Aorta (tissue), 5 donors: ENCODE measurements at regions not wholly inside any gene's neighbourhood (a gene's known extent, or its start where the extent isn't known, plus 50 kb on each side); places are given as distances from the start of the nearest gene placed in this dataset.

Experiments used
- ATAC-seq: fragments of 200-7000 bp; cut with Tn5 transposase; one replicate; pipeline ENCODE4 v1.9.1; 2022; ENCODE audit warnings: moderate library complexity; ENCODE audit not compliant: low FRiP score
- DNase-seq, 2 donors: peaks; one replicate each; pipeline ENCODE4 v3.0.0-alpha.2; 2020
- H3K27ac ChIP-seq, 2 donors: one replicate each; pipeline ENCODE4 v1.5.1; 2013; ENCODE audit warnings: low read length in 2 of 2, mild to moderate bottlenecking in 2 of 2, moderate library complexity in 2 of 2, control low read depth in 1 of 2, inconsistent platforms in 1 of 2, low read depth in 1 of 2
- H3K27me3 ChIP-seq, 2 donors: one replicate each; pipeline ENCODE4 v1.6.1; 2013; ENCODE audit warnings: control low read depth in 1 of 2, low read length in 1 of 2, mild to moderate bottlenecking in 1 of 2, moderate library complexity in 1 of 2; ENCODE audit not compliant: insufficient read depth in 2 of 2, control insufficient read depth in 1 of 2
- H3K36me3 ChIP-seq, 2 donors: one replicate each; pipeline ENCODE4 v1.6.1; 2013; ENCODE audit warnings: control low read depth in 1 of 2, low read length in 1 of 2, mild to moderate bottlenecking in 1 of 2; ENCODE audit not compliant: insufficient read depth in 2 of 2, control insufficient read depth in 1 of 2
- H3K4me1 ChIP-seq, 2 donors: one replicate each; pipeline ENCODE4 v1.6.1; 2013; ENCODE audit warnings: low read length in 2 of 2, control low read depth in 1 of 2, mild to moderate bottlenecking in 1 of 2, moderate library complexity in 1 of 2; ENCODE audit not compliant: insufficient read depth in 2 of 2, control insufficient read depth in 1 of 2
- H3K4me3 ChIP-seq, 2 donors: one replicate each; pipeline ENCODE4 v1.5.1; 2013; ENCODE audit warnings: low read length in 2 of 2, control low read depth in 1 of 2, mild to moderate bottlenecking in 1 of 2
- H3K9me3 ChIP-seq: one replicate; pipeline ENCODE4 v1.6.1; 2013; ENCODE audit warnings: mild to moderate bottlenecking, low read length; ENCODE audit not compliant: control insufficient read depth
- WGBS, 2 donors: extraction: QIAGEN DNeasy Blood & Tissue Kit; methylation state at CpG; one replicate each; pipeline ENCODE4 v1.1.7; 2013; 5-methylcytosine and 5-hydroxymethylcytosine counted together
- intact Hi-C, 2 donors: fragments of 100-400 bp; cut with DNase I; formaldehyde crosslinking; loops; one replicate each; pipeline versions ENCODE4 v1.14.2 to v1.15.0; 2022
- donor health status: healthy with polysubstance abuse.
- donor health status: Bipolar disorder and iron deficiency.
- donor health status: DM: no; HTN: no; CAD: no.
- donor health status: DM: no; HTN: no; CAD: no.
- donor health status: DM: yes; HTN: yes; CAD: no.

DNA sequence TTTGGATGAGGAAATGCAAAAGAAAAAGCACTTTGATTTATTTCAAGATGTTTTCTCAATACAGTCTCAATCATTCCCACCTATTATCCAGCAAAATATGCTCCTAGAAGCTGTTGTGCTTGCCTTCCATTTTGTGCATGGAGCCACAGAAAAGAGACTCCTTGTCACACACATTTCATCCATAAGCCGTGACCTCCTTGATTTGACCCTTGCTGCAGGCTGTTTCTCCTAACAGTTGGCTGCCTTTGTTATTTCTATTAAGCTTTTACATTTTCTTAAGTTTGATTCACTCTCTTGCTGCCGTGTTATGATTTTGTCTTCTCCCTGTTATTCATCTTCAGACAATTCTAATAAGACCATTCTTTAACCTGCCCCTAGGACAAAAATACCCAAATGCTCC, 124.2 kb upstream of the PLAAT1 start:
- ATAC-seq (no peak), DNase-seq (no peak)
- Histone ChIP-seq H3K4me1 (no peaks in the 10 kb centered on the region), H3K27ac (no peak overlapping the region), H3K27me3 (no peaks in the 10 kb centered on the region), H3K9me3 (no peaks in the 10 kb centered on the region), H3K4me3 (no peak overlapping the region), H3K36me3 (no peaks in the 10 kb centered on the region)
- intact Hi-C loops: no loop called here
- 62 to 69% methylated on average over 2 of the region's 2 CpGs for WGBS, 2 donors

DNA sequence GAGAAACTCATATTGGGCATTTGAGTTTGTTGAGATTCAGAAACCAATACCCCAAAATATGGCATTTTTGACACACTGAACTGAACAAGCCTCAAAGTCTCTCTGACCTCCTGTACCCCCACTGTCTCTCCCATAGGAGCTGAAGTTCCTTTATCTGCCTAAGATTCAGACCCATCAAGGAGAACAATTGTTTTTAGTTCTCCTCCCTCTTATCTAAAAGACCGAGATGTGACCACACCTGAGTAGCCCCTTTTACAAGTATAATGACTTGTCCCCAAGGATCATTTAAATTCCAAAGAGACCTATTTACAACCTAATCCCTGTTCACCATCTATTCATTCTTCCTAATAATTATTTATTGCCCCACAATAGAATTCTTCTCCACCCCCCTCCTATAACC, 122.1 kb upstream of the PLAAT1 start:
- 88 to 92% methylated on average over 1 of the region's 1 CpG for WGBS, 2 donors
- no peaks in the 10 kb centered on the region for H3K9me3 ChIP-seq
- intact Hi-C loops: no loop called here

DNA sequence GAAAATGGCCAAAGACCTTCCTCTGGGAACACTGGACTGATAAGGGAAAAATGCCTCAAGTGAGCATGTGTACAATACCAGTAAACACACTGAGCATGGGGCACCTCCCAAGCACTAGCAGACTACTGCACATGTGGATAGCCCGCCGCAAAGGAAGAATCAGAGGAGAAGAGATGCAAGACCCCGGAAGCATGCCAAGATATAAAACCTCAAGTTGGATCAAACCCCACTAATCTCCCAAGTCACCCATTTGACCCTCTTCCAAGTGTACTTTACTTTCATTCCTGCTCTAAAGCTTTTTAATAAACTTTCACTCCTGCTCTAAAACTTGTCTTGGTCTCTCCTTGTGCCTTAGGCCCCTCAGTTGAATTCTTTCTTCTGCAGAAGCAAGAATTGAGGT, 121.1 kb upstream of the PLAAT1 start:
- Histone ChIP-seq H3K36me3 (no peaks in the 10 kb centered on the region), H3K4me1 (no peaks in the 10 kb centered on the region), H3K27me3 (no peaks in the 10 kb centered on the region), H3K4me3 (no peak overlapping the region), H3K9me3 (no peaks in the 10 kb centered on the region), H3K27ac (no peak overlapping the region)
- intact Hi-C loops: no loop called here
- no peak for DNase-seq
- ATAC-seq: no peak
- 72 to 76% methylated on average over 3 of the region's 3 CpGs for WGBS, 2 donors

More for the DNA sequence above, 122.1 kb upstream of the PLAAT1 start:
- H3K4me1 ChIP-seq: no peaks in the 10 kb centered on the region
- no peak overlapping the region for H3K4me3 ChIP-seq
- no peak overlapping the region for H3K27ac ChIP-seq
- H3K27me3 ChIP-seq: no peaks in the 10 kb centered on the region
- DNase-seq (no peak), ATAC-seq (no peak)
- H3K36me3 ChIP-seq: no peaks in the 10 kb centered on the region

DNA sequence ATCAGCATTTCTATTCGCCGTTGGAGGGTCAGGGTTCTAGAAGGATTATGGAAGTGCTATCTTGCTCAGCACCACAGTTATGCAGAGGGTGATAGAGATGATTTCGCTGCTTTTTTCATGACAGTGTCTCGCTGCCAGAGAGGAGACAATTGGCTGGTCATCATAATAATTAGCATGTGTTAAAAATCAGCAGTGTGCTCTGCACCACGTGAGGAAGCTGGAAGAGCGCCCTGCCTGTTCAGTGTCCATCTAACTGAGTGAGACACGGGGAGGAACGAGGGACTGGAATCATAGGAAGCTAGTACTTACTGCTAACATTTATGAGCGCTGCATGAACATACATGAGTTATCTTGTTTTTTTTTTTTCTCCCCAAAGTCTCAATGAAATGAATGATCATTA, 116.2 kb upstream of the PLAAT1 start:
- ATAC-seq: no peak

DNA sequence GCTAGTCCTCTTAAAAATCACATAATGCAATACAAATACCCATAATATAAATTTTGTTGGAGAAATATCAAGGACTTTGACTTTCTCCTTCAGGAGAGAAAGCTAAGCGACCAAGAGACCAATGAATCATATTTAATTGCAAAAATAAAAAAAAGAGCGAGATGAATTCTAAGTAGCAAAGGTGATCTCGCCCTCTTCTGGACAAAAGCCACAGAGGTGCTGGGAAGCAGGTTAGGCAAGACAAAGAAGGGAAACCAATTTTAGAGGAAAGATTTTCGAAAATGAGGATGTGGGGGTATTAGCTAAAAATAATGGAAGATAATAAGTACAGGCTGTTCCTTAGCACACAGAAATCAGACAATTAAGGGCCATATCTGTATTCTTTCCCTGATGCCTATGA, 111.4 kb upstream of the PLAAT1 start:
- 81 to 83% methylated on average over 4 of the region's 4 CpGs for WGBS, 2 donors
- DNase-seq: no peak

More for the DNA sequence above, 116.2 kb upstream of the PLAAT1 start:
- H3K4me1 ChIP-seq: no peaks in the 10 kb centered on the region
- no peak for DNase-seq
- no peak overlapping the region for H3K27ac ChIP-seq
- H3K27me3 ChIP-seq: peaks cover 0 to 1% of the 10 kb centered on the region in 2 donors
- WGBS, 2 donors: 74% methylated on average over 9 of the region's 9 CpGs
- no peak overlapping the region for H3K4me3 ChIP-seq
- no peaks in the 10 kb centered on the region for H3K9me3 ChIP-seq
- H3K36me3 ChIP-seq: no peaks in the 10 kb centered on the region
- intact Hi-C loops: no loop called here

DNA sequence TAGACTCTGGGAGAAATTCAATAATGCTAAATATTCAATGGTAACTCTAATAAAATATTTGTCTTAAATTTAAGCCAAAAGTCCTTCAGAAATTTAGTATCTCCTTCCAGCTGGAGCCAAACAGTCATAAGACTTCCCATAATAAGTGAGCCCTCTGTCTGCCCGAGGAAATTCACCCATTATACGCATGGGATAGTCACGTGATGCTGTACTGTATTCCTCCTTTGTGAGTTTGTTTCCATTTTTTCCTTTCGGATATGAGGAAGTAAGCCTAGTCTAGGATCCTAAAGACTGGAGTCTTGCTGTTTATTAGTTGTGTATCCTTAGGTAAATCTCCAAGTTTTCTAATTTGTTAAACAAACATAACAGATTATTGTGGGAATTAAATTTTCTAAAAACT, 110.4 kb upstream of the PLAAT1 start:
- WGBS, 2 donors: 54 to 65% methylated on average over 4 of the region's 4 CpGs
- no peak overlapping the region for H3K27ac ChIP-seq
- no peak overlapping the region for H3K4me3 ChIP-seq
- H3K9me3 ChIP-seq: no peaks in the 10 kb centered on the region
- no peak for ATAC-seq
- intact Hi-C loops: no loop called here
- no peaks in the 10 kb centered on the region for H3K4me1 ChIP-seq
- H3K27me3 ChIP-seq: peaks cover 0 to 1% of the 10 kb centered on the region in 2 donors
- no peak for DNase-seq
- H3K36me3 ChIP-seq: no peaks in the 10 kb centered on the region

More for the DNA sequence above, 111.4 kb upstream of the PLAAT1 start:
- Histone ChIP-seq H3K36me3 (no peaks in the 10 kb centered on the region), H3K27me3 (peaks cover 0 to 1% of the 10 kb centered on the region in 2 donors), H3K4me1 (no peaks in the 10 kb centered on the region), H3K27ac (no peak overlapping the region), H3K4me3 (no peak overlapping the region), H3K9me3 (no peaks in the 10 kb centered on the region)
- no peak for ATAC-seq
- intact Hi-C loops: no loop called here

DNA sequence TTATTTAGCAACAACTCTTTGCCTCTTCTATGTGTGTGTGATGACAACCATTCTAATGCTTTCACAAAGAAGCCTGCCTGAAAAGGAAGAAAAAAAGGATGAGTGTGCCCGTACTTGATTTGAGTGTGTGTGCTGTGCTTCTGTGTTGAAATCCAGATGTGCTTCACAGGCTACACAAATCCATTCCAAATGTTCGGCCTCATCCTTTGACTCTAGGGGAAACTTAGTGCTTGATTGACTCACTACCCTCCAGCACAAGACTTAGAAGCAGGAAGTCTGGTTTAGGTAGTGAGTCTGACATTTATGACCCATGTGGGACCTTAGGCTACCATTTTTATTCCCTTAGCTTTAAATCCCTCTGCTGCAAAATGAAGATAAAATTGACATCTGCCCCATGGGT, 108.8 kb upstream of the PLAAT1 start:
- intact Hi-C loops: no loop called here
- WGBS, 2 donors: 37 to 49% methylated on average over 2 of the region's 2 CpGs

DNA sequence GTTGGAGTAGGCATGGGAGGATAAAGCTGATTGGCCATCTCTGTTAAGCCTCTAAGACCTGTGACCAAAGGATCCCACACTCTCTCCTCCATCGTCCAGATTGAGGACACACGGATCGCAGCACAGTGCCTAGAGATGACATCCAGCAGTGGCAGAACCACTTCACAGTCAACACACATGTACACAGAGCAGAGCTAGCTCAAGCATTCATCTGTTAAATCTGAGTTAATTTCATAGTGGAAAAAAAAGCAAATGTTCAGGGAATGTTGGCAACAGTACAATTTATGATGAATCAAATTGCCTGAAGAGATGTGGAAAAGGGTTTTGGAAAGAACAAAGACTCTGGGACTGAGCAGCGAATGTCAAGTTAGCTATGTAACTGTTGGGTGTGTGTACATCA, 108.1 kb upstream of the PLAAT1 start:
- H3K4me3 ChIP-seq: no peak overlapping the region
- peaks cover 0 to 1% of the 10 kb centered on the region in 2 donors for H3K27me3 ChIP-seq
- no peaks in the 10 kb centered on the region for H3K36me3 ChIP-seq
- 52 to 72% methylated on average over 4 of the region's 4 CpGs for WGBS, 2 donors
- peaks cover 1% of the 10 kb centered on the region for H3K9me3 ChIP-seq
- DNase-seq (no peak), ATAC-seq (no peak)
- H3K27ac ChIP-seq: no peak overlapping the region
- no peaks in the 10 kb centered on the region for H3K4me1 ChIP-seq
- intact Hi-C loops: no loop called here

More for the DNA sequence above, 108.8 kb upstream of the PLAAT1 start:
- DNase-seq: no peak
- no peaks in the 10 kb centered on the region for H3K4me1 ChIP-seq
- H3K4me3 ChIP-seq: no peak overlapping the region
- no peak for ATAC-seq
- no peak overlapping the region for H3K27ac ChIP-seq
- H3K36me3 ChIP-seq: no peaks in the 10 kb centered on the region
- no peaks in the 10 kb centered on the region for H3K9me3 ChIP-seq
- H3K27me3 ChIP-seq: peaks cover 0 to 1% of the 10 kb centered on the region in 2 donors

DNA sequence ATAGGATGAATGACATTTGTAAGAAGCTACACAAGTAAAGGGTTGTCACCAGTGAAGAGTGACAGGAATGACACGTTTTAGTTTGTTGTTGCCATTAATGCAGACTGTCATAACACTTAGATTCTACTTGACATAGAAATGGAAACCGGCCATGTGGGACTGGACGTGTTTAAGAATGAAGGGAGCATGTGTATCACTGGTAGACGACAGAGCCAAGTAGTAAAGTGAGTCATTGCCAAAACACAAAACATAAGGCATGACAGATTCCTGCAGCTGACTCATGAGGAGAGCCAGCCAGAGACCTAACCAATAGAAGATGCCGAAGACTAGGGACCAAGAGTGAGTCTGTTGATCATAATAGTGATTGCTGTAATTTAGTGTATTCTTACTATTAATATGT, 106.2 kb upstream of the PLAAT1 start:
- no peak for DNase-seq

More for the DNA sequence above, 106.2 kb upstream of the PLAAT1 start:
- ATAC-seq: no peak
- no peaks in the 10 kb centered on the region for H3K36me3 ChIP-seq
- WGBS, 2 donors: 7 to 13% methylated on average over 5 of the region's 5 CpGs
- peaks cover 2% of the 10 kb centered on the region for H3K9me3 ChIP-seq
- intact Hi-C loops: no loop called here
- no peaks in the 10 kb centered on the region for H3K4me1 ChIP-seq
- H3K27ac ChIP-seq: no peak overlapping the region
- H3K27me3 ChIP-seq: no peaks in the 10 kb centered on the region
- no peak overlapping the region for H3K4me3 ChIP-seq
